Gastrocnemius medialis (tissue), 4 donors: ENCODE measurements at regions not wholly inside any gene's neighbourhood (a gene's known extent, or its start where the extent isn't known, plus 50 kb on each side); places are given as distances from the start of the nearest gene placed in this dataset.

Source experiments
- ATAC-seq, 2 donors: fragments of 150-250 bp; one replicate each; pipeline ENCODE4 v1.9.1; 2016
- DNase-seq, 2 donors: peaks; one replicate each; pipeline ENCODE4 v3.0.0-alpha.2; 2019
- H3K27ac ChIP-seq, 4 donors: fragments of 200-600 bp; sonication (generic); 1 replicate in 1 of 4; 2 replicates in 3 of 4; pipeline ENCODE4 v1.5.1; 2016 to 2018; ENCODE audit warnings: mild to moderate bottlenecking in 2 of 4, moderate library complexity in 1 of 4
- H3K27me3 ChIP-seq, 3 donors: fragments of 200-600 bp; sonication (generic) in 2 of 3; 1 replicate in 1 of 3; 2 replicates in 2 of 3; pipeline versions ENCODE4 v1.5.1 to v1.6.0; 2016 to 2019; ENCODE audit warnings: mild to moderate bottlenecking in 1 of 3, moderate library complexity in 1 of 3
- H3K36me3 ChIP-seq, 2 donors: fragments of 200-600 bp; sonication (generic) in 1 of 2; one replicate each; pipeline ENCODE4 v1.5.1; 2017 to 2018
- H3K4me1 ChIP-seq, 2 donors: fragments of 200-600 bp; sonication (generic) in 1 of 2; one replicate each; pipeline ENCODE4 v1.5.1; 2016 to 2017; ENCODE audit warnings: mild to moderate bottlenecking in 2 of 2
- H3K4me3 ChIP-seq, 4 donors: fragments of 200-600 bp; sonication (generic) in 3 of 4; 1 replicate in 1 of 4; 2 replicates in 3 of 4; pipeline ENCODE4 v1.5.1; 2016 to 2019; ENCODE audit warnings: mild to moderate bottlenecking in 2 of 4
- H3K9me3 ChIP-seq, 3 donors: fragments of 200-600 bp; sonication (generic) in 2 of 3; 1 replicate in 1 of 3; 2 replicates in 2 of 3; pipeline ENCODE4 v1.5.1; 2016 to 2019
- CTCF ChIP-seq, 5 experiments: fragments of 450-650 bp in 3 of 5; fragments of 200-600 bp in 2 of 5; sonication (generic) in 2 of 5; IDR thresholded peaks in 4 of 5; conservative IDR thresholded peaks in 1 of 5; 1 replicate in 4 of 5; 2 replicates in 1 of 5; pipeline ENCODE4 v1.5.1; 2016 to 2019; ENCODE audit warnings: antibody characterized with exemption in 5 of 5, mild to moderate bottlenecking in 3 of 5, moderate library complexity in 3 of 5
- POLR2A ChIP-seq, 2 donors: fragments of 450-650 bp; IDR thresholded peaks; one replicate each; pipeline ENCODE4 v1.6.1; 2017; ENCODE audit warnings: antibody characterized with exemption in 2 of 2, mild to moderate bottlenecking in 2 of 2, moderate library complexity in 2 of 2
- in situ Hi-C, 4 donors: fragments of 200-750 bp; cut with MboI; loops; one replicate each; pipeline versions ENCODE4 v1.15.0 to v1.8.0; 2017; ENCODE audit warnings: low sequenced_read_pairs in 4 of 4
- intact Hi-C: fragments of 100-400 bp; cut with DNase I; formaldehyde crosslinking; loops from one replicate; pipeline ENCODE4 v1.15.1; 2023; ENCODE audit warnings: low total_unique reads

GRCh38 chr11:10938650-10939387, 81.0 kb upstream of the ZBED5 start:
- no peak for ATAC-seq
- intact Hi-C loops (no loop called here), in situ Hi-C loops (loop anchor here (10.0 to 25.0 kb wide), 5 partner anchors 86 to 856 kb away; no protein-coding TSS in a partner anchor)
- H3K27ac ChIP-seq: no peak overlapping the region
- H3K36me3 ChIP-seq: no peaks in the 10 kb centered on the region
- no peaks in the 10 kb centered on the region for H3K27me3 ChIP-seq
- H3K4me1 ChIP-seq: peaks cover 3 to 7% of the 10 kb centered on the region in 2 donors
- DNase-seq: no peak
- no peak overlapping the region for H3K4me3 ChIP-seq
- TF ChIP-seq CTCF (IDR thresholded peaks at IDR 0.05 in 4 of 5, conservative IDR thresholded peaks at IDR 0.05 in 1 of 5) (no peak), POLR2A (IDR thresholded peaks at IDR 0.05) (no peak)
- H3K9me3 ChIP-seq: no peaks in the 10 kb centered on the region

- in situ Hi-C loops: loop anchor here (10.0 to 25.0 kb wide), 5 partner anchors 87 to 857 kb away; no protein-coding TSS in a partner anchor
- DNase-seq: no peak
These were observed 80.4 kb upstream of the ZBED5 start for GRCh38 chr11:10938231-10938630.

GRCh38 chr11:10937385-10937771, 79.5 kb upstream of the ZBED5 start:
- H3K27me3 ChIP-seq: no peaks in the 10 kb centered on the region
- no peak overlapping the region for H3K4me3 ChIP-seq
- in situ Hi-C loops: loop anchor here (10.0 to 25.0 kb wide), 5 partner anchors 87 to 857 kb away; no protein-coding TSS in a partner anchor
- peaks cover 3 to 12% of the 10 kb centered on the region in 2 donors for H3K4me1 ChIP-seq
- no peak for DNase-seq
- ATAC-seq: no peak
- intact Hi-C loops: no loop called here
- no peak overlapping the region for H3K27ac ChIP-seq
- no peaks in the 10 kb centered on the region for H3K36me3 ChIP-seq
- no peak for TF ChIP-seq POLR2A (IDR thresholded peaks at IDR 0.05)
- no peak for TF ChIP-seq CTCF (IDR thresholded peaks at IDR 0.05 in 4 of 5, conservative IDR thresholded peaks at IDR 0.05 in 1 of 5)
- H3K9me3 ChIP-seq: no peaks in the 10 kb centered on the region

More at GRCh38 chr11:10938231-10938630, 80.4 kb upstream of the ZBED5 start:
- peaks cover 3 to 11% of the 10 kb centered on the region in 2 donors for H3K4me1 ChIP-seq
- no peaks in the 10 kb centered on the region for H3K9me3 ChIP-seq
- no peaks in the 10 kb centered on the region for H3K36me3 ChIP-seq
- H3K27ac ChIP-seq: no peak overlapping the region
- ATAC-seq: no peak
- TF ChIP-seq CTCF (IDR thresholded peaks at IDR 0.05 in 4 of 5, conservative IDR thresholded peaks at IDR 0.05 in 1 of 5): no peak
- TF ChIP-seq POLR2A (IDR thresholded peaks at IDR 0.05): no peak
- H3K27me3 ChIP-seq: no peaks in the 10 kb centered on the region
- H3K4me3 ChIP-seq: no peak overlapping the region
- intact Hi-C loops: no loop called here

- intact Hi-C loops: no loop called here
- Histone ChIP-seq H3K4me1 (peaks cover 7 to 12% of the 10 kb centered on the region in 2 donors), H3K27me3 (no peaks in the 10 kb centered on the region), H3K4me3 (no peak overlapping the region), H3K9me3 (no peaks in the 10 kb centered on the region), H3K36me3 (no peaks in the 10 kb centered on the region), H3K27ac (no peak overlapping the region)
- in situ Hi-C loops: loop anchor here (10.0 to 25.0 kb wide), 5 partner anchors 88 to 858 kb away; no protein-coding TSS in a partner anchor
- no peak for TF ChIP-seq CTCF (IDR thresholded peaks at IDR 0.05 in 4 of 5, conservative IDR thresholded peaks at IDR 0.05 in 1 of 5)
- TF ChIP-seq POLR2A (IDR thresholded peaks at IDR 0.05): no peak
- ATAC-seq (no peak), DNase-seq (no peak)
These were observed 79.0 kb upstream of the ZBED5 start for GRCh38 chr11:10936626-10937384.
